HG03095 (cell line): ENCODE measurements at regions not wholly inside any gene's neighbourhood (a gene's known extent, or its start where the extent isn't known, plus 50 kb on each side); places are given as distances from the start of the nearest gene placed in this dataset.
"Not testable (repeated sequence)": the region's sequence is repeated elsewhere in the genome, so short reads cannot be mapped to it uniquely, and the experiment has no call there.

Experiments
- ATAC-seq: cut with Tn5 transposase; IDR thresholded peaks from one replicate; pipeline ENCODE4 v1.9.1; 2021; ENCODE audit warnings: moderate library complexity; ENCODE audit not compliant: unreplicated experiment

- ATAC-seq = no peak
Measured at GRCh38 chr6:120384671-120385070, 949.6 kb downstream of the TBC1D32 start.

DNA sequence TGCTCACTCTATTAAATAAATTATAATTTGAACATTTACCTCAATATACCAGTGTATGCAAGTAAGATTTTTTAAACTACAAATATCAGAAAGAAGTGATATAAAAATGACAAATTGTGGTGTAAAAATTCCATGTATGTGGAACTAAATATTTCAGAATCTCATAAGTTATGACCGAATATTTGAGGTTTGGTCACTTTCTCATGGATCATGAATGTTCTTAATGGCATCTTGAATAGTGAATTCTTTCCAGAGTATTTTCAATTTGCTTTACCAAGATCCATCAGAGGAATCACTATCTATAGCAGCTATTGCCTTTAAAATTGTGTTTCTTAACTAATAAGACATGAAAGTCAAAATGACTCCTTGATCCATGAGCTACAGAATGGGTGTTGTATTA lies 950.6 kb downstream of the TBC1D32 start:
- ATAC-seq = no peak

DNA sequence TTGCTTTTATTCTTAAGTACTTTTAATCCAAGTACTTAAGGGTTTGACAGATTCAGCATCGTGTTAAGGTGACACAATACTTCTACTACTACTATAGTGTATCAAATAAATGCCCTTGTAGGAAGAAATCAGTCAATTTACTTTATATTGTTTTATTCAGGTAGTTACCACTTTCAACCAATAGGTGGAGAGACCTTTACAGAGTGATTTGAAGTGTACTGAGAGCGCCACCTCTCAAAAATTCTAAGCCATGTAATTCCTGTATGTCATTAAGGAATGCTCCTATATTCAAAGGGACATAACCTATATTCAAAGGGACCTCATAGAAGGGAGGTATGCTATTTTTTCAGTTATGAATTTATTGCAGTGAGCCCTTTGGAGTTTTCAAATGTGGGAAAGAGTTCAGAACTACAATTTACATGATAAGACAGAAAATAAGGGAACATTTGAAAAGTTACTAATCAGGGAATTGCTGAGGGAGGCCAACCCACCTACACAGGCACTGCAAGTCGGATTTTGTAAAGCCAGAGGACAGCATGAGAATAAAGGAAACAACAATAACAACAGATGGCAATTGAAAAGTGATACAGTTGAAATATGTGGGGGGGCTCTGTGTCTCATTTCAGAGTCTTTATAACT lies 955.6 kb downstream of the TBC1D32 start:
- ATAC-seq = peak; percentile 92

GRCh38 chr6:120373185-120373584 lies 961.1 kb downstream of the TBC1D32 start:
- ATAC-seq = no peak

GRCh38 chr6:120363429-120363828 lies 970.9 kb downstream of the TBC1D32 start:
- no peak for ATAC-seq

DNA sequence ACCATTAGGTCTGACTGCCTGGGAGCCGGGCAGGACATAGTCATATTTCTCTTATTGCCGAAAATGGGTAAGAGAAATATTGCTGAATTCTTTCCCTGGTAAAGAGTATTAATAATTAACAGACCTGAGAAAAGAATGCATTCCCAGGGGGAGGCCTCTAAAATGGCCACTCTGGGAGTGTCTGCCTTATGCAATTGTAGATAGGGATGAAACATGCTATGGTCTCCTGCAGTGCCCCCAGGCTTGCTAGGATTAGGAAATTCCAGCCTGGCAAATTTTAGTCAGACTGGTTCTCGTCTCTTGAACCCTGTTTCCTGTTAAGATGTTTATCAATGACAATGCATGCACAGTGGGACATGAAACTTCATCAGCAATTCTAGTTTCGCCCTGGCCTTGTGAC lies 975.7 kb downstream of the TBC1D32 start:
- not testable (repeated sequence) for ATAC-seq

- no peak for ATAC-seq
Measured at GRCh38 chr6:120357447-120357846, 976.8 kb downstream of the TBC1D32 start.

DNA sequence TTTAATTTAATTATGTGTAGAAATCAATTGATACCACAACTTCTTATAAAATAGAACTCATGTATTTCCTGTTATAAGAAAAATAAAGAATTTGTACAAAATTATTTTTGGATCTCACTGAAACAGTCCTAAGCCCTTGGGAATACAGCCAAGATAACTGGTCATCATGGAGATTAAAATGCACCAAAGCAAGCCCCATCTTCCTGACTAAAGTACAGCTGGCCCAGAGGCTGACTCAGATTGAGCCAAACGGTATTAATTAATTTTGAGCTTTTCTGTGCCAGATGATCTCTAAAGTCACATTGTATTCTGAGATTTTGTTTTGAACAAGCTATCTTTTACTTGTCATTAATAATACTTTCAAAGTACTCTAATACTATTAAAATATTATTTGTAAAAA lies 978.5 kb downstream of the TBC1D32 start:
- ATAC-seq = no peak

GRCh38 chr6:120354452-120355098 lies 979.7 kb downstream of the TBC1D32 start:
- no peak for ATAC-seq

DNA sequence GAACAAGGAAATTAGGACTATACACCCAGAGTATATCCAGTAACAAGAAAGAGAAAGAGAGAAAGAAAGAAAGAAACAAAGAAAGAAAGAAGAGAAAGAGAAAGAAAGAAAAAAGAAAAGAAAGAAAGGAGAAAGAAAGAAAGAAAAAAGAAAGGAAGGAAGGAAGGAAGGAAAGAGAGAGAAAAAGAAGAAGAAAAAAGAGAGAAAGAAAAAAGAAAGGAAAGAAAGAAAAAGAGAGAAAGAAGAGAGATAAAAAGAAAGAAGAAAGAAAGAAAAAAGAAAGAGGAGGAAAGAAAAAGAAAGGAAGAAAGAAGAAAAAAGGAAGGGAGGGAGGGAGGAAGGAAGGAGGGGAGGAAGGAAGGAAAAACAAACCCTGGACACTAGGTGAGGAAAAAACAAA lies 981.8 kb downstream of the TBC1D32 start:
- ATAC-seq = no peak

- no peak for ATAC-seq
Measured at GRCh38 chr6:120348926-120349325, 985.4 kb downstream of the TBC1D32 start.

DNA sequence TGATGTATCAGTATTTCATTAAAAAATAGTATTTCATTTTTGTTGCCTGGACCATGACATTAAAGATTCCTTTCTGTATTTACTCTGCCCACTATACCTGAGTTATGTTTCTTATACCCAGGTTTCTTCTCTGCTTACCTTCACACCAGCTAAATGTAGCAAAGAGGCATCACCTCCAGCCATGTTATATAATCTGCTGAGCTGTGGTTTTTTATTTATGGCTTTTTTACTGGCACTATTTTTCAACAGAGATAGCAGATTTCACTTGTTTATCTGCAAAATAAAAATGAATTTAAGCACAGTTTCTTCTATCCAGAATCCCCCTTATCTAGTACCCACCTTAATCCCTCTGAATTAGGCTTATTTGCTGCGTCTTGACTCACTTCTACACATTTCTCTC lies 979.0 kb upstream of the MAN1A1 start:
- ATAC-seq = no peak

- no peak for ATAC-seq
Measured at GRCh38 chr6:120320481-120321162, 971.1 kb upstream of the MAN1A1 start.

GRCh38 chr6:120304223-120304622 lies 954.7 kb upstream of the MAN1A1 start:
- ATAC-seq = no peak

GRCh38 chr6:120303527-120303926 lies 954.0 kb upstream of the MAN1A1 start:
- ATAC-seq = no peak

GRCh38 chr6:120302041-120302440 lies 952.5 kb upstream of the MAN1A1 start:
- no peak for ATAC-seq

GRCh38 chr6:120290964-120291363 lies 941.4 kb upstream of the MAN1A1 start:
- no peak for ATAC-seq

DNA sequence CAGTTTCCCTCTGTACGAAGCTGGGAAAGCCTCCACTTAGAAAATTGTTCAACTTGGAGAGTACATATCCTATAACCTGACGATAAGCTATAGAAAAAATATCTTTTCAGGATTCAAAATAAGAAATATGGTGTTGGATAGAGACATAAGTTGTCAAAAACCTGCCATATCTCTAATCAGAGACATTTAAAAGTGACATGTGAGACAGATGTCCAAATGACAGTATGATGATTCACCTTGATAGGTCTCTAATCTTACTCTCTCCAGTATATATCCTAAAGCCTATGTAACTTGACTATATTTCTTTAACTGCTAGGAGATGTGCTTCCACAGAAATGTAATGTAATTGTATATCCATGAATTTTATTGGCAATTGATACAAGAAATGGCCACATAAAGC lies 932.4 kb upstream of the MAN1A1 start:
- ATAC-seq = no peak

- ATAC-seq = no peak
Measured at GRCh38 chr6:120279466-120280167, 930.1 kb upstream of the MAN1A1 start.

DNA sequence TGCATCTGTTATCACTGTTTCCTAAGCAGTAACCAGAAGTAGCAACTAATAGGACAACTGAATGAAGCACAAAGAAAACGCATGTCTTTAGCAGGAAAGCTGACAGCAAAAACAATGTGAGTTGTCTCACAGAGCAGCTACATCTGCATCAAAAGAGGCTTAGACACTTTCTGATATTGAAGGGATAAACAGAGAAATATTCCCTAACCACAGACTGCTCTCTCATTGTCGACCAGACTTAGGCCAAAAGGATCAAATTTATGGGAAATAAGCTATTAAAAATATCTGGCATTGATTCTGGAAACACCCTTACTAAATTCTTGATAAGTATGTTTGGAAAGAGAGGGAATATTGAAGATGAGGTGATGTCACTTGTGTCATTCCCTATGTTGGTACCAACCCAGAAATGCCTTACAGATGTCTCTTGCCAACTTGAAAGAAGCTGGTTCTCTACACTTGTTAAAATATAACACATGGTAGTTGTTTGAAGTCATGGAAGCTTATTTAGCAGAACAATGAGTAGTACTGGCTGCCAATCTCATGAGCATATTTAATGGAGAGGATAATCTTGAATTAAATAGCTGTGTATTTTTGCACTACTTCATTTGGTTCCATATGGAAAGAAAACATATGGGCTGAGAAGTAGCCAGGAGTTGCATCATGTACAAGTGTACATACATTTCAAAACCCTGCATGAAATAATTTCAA lies 929.3 kb upstream of the MAN1A1 start:
- ATAC-seq = no peak

- ATAC-seq = peak; percentile 83
Measured at GRCh38 chr6:120274547-120274946, 925.0 kb upstream of the MAN1A1 start.
